CD1c-positive myeloid dendritic cell (primary cell): ENCODE measurements at regions not wholly inside any gene's neighbourhood (a gene's known extent, or its start where the extent isn't known, plus 50 kb on each side); places are given as distances from the start of the nearest gene placed in this dataset.
"Not testable (repeated sequence)": the region's sequence is repeated elsewhere in the genome, so short reads cannot be mapped to it uniquely, and the experiment has no call there.

Experiments used
- DNase-seq: peaks from one replicate; pipeline ENCODE4 v3.0.0-alpha.2; 2016; ENCODE audit errors: extremely low spot score

- not testable (repeated sequence) for DNase-seq
Measured at GRCh38 chr2:184198791-184199190, 399.5 kb upstream of the ZNF804A start.

DNA sequence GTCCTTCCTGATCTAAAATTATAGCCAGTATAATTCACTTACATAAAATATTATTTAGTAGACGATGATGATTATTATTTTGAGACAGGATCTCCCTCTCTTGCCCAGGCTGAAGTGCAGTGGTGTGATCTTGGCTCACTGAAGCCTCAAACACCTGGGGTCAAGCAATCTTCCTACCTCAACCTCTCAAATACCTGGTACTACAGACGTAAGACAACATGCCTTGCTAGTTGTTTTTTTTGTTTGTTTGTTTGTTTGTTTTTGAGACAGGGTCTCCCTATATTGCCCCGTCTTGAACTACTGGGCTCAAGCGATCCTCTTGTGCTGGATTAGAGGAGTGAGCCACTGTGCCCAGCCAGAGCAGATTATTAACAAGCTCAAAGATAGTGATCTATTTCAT, 399.1 kb upstream of the ZNF804A start:
- DNase-seq: no peak

DNA sequence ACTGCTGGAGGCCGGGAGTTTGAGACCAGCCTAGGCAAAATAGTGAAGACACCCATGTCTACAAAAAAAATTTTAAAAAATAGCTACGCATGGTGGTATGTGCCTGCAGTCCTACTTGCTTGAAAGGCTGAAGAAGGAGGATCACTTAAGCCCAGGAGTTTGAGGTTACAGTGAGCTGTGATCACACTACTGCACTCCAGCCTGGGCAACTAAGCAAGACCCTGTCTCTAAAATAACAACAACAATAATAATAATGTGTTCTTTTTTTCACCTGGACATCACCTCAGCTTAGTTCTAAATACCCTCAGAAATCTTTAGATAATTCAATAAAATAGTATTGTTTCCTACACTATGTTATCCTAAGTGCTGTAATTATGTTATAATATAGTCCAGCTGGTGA, 397.1 kb upstream of the ZNF804A start:
- DNase-seq: no peak

DNA sequence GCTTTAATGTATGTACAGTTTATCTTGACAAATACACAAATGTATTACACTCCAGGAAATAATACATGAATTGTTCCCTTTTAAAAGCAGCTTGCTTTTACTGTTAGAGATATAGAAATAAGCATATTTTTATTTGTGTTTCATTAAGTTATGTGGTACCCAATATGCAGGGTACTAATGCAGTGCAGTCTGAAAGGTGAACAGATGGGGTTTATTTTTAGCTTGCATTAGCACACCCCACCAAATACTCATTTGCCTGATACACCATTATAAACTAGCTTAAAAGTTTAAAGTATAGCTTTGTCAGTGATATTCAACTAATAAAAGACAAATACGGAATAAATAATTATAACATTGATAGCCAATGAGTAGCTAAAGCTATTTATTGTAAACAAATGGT, 394.7 kb upstream of the ZNF804A start:
- DNase-seq: no peak

DNA sequence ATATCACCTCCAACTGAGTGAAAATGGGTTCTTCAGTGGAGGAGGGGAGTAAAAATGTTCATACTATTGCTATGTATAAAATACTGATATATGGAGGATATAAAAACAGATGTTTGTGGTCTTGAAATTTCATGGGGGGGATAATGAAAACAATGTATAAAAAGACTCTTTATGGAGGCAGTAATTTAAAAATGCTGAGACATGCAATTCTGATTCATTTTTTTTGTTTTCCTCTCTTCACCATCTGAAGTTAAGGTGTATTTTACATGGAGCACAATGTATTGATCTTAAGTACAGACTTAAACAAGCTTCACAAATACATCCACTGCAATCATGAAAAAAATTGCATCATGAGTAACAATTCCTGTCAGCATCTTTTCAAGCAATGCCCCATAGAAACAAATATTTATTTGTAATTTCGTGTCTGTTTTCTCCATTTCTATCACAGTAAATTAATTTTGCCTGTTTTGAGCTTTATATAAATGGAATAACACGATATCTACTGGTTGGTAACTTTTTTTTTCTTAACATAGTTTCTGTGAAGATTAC, 393.2 kb upstream of the ZNF804A start:
- no peak for DNase-seq

GRCh38 chr2:184206045-184206444, 392.3 kb upstream of the ZNF804A start:
- DNase-seq: no peak

DNA sequence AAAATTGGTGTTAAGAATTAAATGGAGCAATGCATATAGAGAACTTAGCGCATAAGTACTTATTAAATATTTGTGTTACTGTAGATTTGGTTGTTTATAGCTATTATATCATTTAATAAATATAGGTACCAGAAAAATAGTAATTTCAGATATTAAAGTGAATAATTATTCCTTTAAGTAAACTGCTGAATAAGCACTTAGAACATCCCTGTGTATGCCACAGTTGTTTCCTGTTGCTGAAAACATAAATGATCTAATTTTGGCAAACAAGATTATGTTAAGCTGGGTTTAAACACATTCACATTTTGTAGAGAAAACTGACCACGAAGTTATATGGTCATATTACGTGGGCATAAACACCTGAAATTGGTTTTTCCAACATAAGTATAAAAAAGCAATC, 388.0 kb upstream of the ZNF804A start:
- no peak for DNase-seq

DNA sequence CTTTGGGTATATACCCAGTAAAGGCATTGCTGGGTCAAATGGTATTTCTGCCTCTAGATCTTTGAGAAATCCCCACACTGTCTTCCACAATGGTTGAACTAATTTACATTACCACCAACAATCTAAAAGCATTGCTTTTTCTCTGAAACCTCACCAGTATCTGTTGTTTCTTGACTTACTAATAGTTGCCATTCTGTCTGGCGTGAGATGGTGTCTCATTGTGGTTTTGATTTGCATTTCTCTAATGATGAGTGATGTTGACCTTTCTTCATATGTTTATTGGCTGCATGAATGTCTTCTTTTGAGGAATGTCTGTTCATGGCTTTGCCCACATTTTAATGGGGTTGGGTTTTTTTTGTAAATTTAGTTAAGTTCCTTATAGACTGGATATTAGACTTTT, 382.6 kb upstream of the ZNF804A start:
- no peak for DNase-seq

- no peak for DNase-seq
Measured at GRCh38 chr2:184256611-184257010, 341.7 kb upstream of the ZNF804A start.

GRCh38 chr2:184261331-184261730, 337.0 kb upstream of the ZNF804A start:
- no peak for DNase-seq

GRCh38 chr2:184261818-184262217, 336.5 kb upstream of the ZNF804A start:
- no peak for DNase-seq

- DNase-seq: no peak
Measured at GRCh38 chr2:184268900-184269477, 329.3 kb upstream of the ZNF804A start.

- no peak for DNase-seq
Measured at GRCh38 chr2:184270660-184271059, 327.7 kb upstream of the ZNF804A start.

GRCh38 chr2:184272056-184272455, 326.3 kb upstream of the ZNF804A start:
- DNase-seq: no peak

GRCh38 chr2:184294831-184295230, 303.5 kb upstream of the ZNF804A start:
- no peak for DNase-seq

DNA sequence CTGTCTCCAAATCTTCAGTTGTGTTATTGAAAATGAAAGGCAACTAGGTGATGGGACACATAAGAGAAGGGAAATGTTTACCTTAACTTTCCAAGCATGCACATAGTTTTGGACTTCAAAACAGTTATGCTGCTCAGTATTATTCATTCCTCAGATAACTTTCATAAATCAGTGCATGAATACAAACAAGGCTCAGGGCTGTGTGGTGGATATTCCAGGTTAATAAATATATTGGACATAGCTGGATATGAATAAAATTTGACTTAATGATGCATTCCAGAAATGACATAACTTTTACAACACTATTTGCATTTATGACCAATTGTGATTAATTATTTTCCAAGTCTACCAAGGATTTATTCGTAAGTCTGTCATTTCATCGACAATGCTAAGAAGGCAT, 301.2 kb upstream of the ZNF804A start:
- no peak for DNase-seq

DNA sequence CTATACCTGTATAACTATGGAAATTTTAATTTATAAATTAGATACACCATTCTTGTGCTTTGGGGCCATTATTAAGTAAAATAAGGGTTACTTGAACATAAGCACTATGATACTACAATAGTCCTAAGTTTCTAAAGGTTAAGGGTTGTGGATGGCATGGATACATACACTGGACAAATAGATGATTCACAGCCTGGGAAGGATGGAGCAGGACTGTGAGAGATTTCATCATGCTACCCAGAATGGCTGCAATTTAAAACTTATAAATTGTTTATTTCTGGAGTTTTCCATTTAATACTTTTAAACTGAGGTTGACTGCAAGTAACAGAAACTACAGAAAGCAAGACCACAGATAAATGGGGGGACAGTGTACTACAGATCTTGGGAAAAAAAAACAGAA, 295.8 kb upstream of the ZNF804A start:
- DNase-seq: no peak

DNA sequence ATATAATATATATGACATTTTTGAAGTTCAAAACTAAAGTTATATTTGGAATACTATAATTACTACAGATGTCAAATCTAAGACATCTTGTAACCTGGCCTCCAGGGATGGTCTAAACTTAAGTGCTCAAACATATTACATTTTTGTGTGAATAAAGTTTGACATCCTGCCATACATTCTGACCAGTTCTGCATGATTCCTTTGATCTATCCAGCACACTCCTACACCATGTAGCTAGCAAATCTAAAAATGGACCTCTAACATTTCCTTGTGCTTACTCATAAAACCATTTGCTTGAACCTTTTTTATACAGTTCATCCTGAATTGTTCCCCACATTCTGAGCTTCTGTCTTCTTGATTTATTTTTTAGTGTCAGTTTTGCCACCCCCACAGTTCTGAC, 294.3 kb upstream of the ZNF804A start:
- DNase-seq: no peak

- no peak for DNase-seq
Measured at GRCh38 chr2:184305105-184305504, 293.2 kb upstream of the ZNF804A start.

- DNase-seq: no peak
Measured at GRCh38 chr2:184308706-184309105, 289.6 kb upstream of the ZNF804A start.

DNA sequence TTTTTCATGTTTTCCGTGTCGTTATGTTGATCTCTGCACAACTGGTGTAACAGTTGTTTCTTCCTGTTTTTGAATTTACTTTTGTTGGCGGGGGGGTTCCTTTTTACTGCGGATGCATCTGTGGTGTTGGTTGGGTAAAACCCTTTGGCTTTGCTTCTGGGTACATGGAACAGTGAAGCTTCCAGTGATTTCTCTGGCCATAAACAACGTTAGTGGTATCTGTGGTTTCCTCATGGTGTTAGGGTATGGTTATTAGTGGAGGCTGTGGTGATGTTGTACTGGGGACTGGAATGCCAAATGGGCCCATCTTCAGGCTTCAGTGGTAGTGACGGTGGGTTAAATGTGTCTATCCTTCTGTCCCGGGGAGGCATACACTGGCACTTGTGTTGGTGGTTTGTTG, 285.4 kb upstream of the ZNF804A start:
- DNase-seq: no peak

GRCh38 chr2:184314829-184315228, 283.5 kb upstream of the ZNF804A start:
- no peak for DNase-seq

DNA sequence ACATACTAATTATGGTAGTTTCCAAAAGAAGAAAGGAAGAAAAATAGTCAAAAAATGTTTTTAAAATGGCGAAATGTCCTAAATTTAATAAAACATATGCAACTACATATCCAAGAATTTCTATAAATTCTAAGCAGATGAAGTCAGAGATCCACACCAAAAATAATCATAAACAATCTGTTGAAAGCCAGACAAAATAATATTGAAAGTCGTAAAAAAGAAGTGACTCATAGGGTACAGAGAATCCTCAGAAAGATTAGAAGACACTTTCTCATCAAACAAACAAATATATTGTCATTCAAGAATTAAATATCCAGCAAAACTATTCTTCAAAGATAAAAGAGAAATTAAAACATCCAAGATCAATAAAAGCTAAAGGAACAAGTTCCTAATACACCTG, 281.4 kb upstream of the ZNF804A start:
- DNase-seq: no peak

GRCh38 chr2:184322615-184323014, 275.7 kb upstream of the ZNF804A start:
- no peak for DNase-seq
